ENCODE measurements at regions not wholly inside any gene's neighbourhood (a gene's known extent, or its start where the extent isn't known, plus 50 kb on each side); places are given as distances from the start of the nearest gene placed in this dataset.
"Not testable (repeated sequence)": the region's sequence is repeated elsewhere in the genome, so short reads cannot be mapped to it uniquely, and the experiment has no call there.

DNA sequence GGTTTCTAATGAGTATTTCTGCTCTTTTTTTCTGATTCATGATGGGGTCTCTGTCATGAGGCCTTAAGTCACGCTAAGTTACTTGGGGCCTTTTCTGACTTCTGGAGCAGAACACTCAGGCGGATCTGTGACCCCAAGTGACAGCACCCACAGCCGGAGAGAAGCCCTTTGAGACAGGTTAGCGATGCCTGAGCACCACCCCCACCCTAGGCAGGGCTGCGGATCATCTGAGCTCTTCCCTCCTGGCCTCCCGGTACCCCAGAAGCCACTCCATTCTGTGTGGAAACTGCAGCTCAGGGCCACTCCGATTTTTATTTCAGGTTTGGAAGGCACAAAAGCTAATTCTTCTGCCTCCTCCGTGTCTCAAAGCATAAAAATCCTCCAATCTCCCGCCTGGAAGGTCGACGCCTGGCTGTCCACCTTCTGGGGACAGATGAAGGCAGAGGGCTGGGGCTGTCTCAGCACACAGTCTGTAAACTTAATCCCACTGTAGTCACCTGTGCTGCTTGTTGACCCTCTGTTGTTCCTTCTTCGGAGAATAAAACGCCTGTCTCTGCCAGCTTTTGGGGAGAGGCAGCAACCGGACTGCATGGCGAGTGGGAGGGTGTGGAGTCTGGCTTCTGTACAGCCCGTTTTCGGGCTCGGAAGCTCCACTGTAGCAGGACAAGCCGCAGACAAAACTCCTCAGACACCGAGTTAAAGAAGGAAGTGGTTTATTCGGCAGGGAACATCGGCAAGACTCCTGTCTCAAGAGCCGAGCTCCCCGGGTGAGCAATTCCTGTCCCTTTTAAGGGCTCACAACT lies 88.8 kb downstream of the SPRY4 start:
- no peak for DNase-seq

DNA sequence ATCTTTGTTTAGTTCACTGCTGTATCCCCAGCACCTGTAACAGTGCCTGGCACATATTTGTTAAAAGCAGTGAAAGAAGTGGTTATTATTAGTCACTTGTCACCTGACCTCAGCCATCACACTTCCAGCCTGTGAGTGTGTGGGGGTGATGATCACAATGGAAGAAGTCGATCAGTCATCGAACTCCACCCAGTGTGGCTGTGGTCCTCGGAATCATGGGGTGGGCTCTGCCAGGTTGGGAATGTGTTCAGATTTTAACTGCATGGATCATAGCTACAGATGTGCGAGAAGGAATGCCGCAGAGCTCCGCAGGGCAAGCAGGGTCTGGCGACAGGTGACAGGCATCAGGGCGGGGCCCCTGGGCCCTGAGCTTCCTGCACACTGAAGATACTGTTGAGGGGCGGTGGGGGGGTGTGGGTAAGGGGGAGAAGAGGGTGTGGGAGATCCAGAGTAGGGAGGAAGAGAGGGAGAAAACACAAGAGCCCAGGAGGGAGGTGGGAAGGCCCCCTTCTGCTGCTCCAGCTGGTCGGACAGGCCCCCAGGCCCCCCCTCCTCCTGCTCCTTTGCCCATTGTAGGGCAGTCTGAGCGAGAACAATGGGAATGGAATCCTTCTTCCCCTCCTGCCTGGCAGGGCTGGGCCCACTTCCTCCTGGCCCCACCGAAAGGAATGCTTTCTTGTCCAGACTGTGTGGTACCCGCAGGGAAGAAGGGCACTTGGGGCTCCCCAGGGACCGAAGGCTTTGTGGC lies 89.6 kb downstream of the SPRY4 start:
- no peak for DNase-seq
- Histone ChIP-seq H3K4me3 (ENCODE audit: low read depth, low read length) (no peak overlapping the region), H3K27me3 (replicated peaks) (no peaks in the 10 kb centered on the region), H3K36me3 (replicated peaks) (no peaks in the 10 kb centered on the region), H3K27ac (no peak overlapping the region)
- no peak for TF ChIP-seq CTCF (IDR thresholded peaks at IDR 0.05; ENCODE audit: low read depth, low read length, missing control alignments)
- in situ Hi-C loops (cut with HindIII; ENCODE audit: low pct_ligation_motif_present, low sequenced_read_pairs), result no loop called here

More for the DNA sequence above, 88.8 kb downstream of the SPRY4 start:
- TF ChIP-seq CTCF (IDR thresholded peaks at IDR 0.05; ENCODE audit: low read depth, low read length, missing control alignments), result no peak
- no peaks in the 10 kb centered on the region for H3K36me3 ChIP-seq (replicated peaks)
- in situ Hi-C loops (cut with HindIII; ENCODE audit: low pct_ligation_motif_present, low sequenced_read_pairs), result no loop called here
- H3K4me3 ChIP-seq (ENCODE audit: low read depth, low read length), result no peak overlapping the region
- H3K27me3 ChIP-seq (replicated peaks), result no peaks in the 10 kb centered on the region
- no peak overlapping the region for H3K27ac ChIP-seq

- Histone ChIP-seq H3K27ac (no peak overlapping the region), H3K36me3 (replicated peaks) (no peaks in the 10 kb centered on the region), H3K4me3 (ENCODE audit: low read depth, low read length) (no peak overlapping the region), H3K27me3 (replicated peaks) (no peaks in the 10 kb centered on the region)
- TF ChIP-seq CTCF (IDR thresholded peaks at IDR 0.05; ENCODE audit: low read depth, low read length, missing control alignments), result no peak
- DNase-seq, result no peak
- in situ Hi-C loops (cut with HindIII; ENCODE audit: low pct_ligation_motif_present, low sequenced_read_pairs), result no loop called here
Measured at GRCh38 chr5:142233083-142234032, 91.5 kb downstream of the SPRY4 start.

DNA sequence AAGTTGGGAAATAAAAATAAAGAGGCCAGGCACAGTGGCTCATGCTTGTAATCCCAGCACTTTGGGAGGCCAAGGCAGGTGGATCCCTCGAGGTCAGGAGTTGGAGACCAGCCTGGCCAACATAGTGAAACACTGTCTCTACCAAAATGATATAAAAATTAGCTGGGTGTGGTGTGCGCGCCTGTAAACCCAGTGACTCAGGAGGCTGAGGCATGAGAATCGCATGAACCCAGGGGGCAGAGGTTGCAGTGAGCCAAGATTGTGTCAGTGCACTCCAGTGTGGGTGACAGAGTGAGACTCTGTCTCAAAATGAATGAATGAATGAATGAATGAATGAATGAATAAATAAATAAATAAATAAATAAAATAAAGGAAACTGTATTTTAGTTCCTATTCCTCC lies 93.9 kb downstream of the SPRY4 start:
- H3K4me3 ChIP-seq (ENCODE audit: low read depth, low read length); H3K27ac ChIP-seq; in situ Hi-C loops (cut with HindIII; ENCODE audit: low pct_ligation_motif_present, low sequenced_read_pairs); DNase-seq; H3K36me3 ChIP-seq (replicated peaks); H3K27me3 ChIP-seq (replicated peaks): not testable (repeated sequence)

- TF ChIP-seq CTCF (IDR thresholded peaks at IDR 0.05; ENCODE audit: low read depth, low read length, missing control alignments), result no peak
- Histone ChIP-seq H3K27me3 (replicated peaks) (no peaks in the 10 kb centered on the region), H3K4me3 (ENCODE audit: low read depth, low read length) (no peak overlapping the region), H3K27ac (no peak overlapping the region), H3K36me3 (replicated peaks) (no peaks in the 10 kb centered on the region)
- no peak for DNase-seq
- in situ Hi-C loops (cut with HindIII; ENCODE audit: low pct_ligation_motif_present, low sequenced_read_pairs), result no loop called here
Measured at GRCh38 chr5:142225141-142225540, 99.7 kb downstream of the SPRY4 start.

Measured in brain microvascular endothelial cell (primary cell).